ENCODE measurements at regions not wholly inside any gene's neighbourhood (a gene's known extent, or its start where the extent isn't known, plus 50 kb on each side); places are given as distances from the start of the nearest gene placed in this dataset.

- TF ChIP-seq ZFP3 (CRISPR knock-in tag; IDR thresholded peaks at IDR 0.05) (no peak), ZFP30 (CRISPR knock-in tag; IDR thresholded peaks at IDR 0.05) (no peak), RARB (CRISPR knock-in tag; IDR thresholded peaks at IDR 0.05) (no peak), PATZ1 (CRISPR knock-in tag; IDR thresholded peaks at IDR 0.05; ENCODE audit: borderline replicate concordance) (no peak), ZNF70 (CRISPR knock-in tag; IDR thresholded peaks at IDR 0.05) (no peak), PPARA (CRISPR knock-in tag; IDR thresholded peaks at IDR 0.05; ENCODE audit: borderline replicate concordance) (no peak), ARNTL (CRISPR knock-in tag; IDR thresholded peaks at IDR 0.05; ENCODE audit: borderline replicate concordance, low read depth) (no peak), ZNF8 (CRISPR knock-in tag; IDR thresholded peaks at IDR 0.05) (no peak)
- TF ChIP-seq, protein P1, sequence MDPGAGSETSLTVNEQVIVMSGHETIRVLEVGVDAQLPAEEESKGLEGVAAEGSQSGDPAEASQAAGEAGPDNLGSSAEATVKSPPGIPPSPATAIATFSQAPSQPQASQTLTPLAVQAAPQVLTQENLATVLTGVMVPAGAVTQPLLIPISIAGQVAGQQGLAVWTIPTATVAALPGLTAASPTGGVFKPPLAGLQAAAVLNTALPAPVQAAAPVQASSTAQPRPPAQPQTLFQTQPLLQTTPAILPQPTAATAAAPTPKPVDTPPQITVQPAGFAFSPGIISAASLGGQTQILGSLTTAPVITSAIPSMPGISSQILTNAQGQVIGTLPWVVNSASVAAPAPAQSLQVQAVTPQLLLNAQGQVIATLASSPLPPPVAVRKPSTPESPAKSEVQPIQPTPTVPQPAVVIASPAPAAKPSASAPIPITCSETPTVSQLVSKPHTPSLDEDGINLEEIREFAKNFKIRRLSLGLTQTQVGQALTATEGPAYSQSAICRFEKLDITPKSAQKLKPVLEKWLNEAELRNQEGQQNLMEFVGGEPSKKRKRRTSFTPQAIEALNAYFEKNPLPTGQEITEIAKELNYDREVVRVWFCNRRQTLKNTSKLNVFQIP (CRISPR knock-in tag; IDR thresholded peaks at IDR 0.05; ENCODE audit: borderline replicate concordance, low read depth) = no peak
- TF ChIP-seq, protein P2, sequence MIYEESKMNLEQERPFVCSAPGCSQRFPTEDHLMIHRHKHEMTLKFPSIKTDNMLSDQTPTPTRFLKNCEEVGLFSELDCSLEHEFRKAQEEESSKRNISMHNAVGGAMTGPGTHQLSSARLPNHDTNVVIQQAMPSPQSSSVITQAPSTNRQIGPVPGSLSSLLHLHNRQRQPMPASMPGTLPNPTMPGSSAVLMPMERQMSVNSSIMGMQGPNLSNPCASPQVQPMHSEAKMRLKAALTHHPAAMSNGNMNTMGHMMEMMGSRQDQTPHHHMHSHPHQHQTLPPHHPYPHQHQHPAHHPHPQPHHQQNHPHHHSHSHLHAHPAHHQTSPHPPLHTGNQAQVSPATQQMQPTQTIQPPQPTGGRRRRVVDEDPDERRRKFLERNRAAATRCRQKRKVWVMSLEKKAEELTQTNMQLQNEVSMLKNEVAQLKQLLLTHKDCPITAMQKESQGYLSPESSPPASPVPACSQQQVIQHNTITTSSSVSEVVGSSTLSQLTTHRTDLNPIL (CRISPR knock-in tag; IDR thresholded peaks at IDR 0.05; ENCODE audit: low read depth) = no peak
- TF ChIP-seq, protein P3, sequence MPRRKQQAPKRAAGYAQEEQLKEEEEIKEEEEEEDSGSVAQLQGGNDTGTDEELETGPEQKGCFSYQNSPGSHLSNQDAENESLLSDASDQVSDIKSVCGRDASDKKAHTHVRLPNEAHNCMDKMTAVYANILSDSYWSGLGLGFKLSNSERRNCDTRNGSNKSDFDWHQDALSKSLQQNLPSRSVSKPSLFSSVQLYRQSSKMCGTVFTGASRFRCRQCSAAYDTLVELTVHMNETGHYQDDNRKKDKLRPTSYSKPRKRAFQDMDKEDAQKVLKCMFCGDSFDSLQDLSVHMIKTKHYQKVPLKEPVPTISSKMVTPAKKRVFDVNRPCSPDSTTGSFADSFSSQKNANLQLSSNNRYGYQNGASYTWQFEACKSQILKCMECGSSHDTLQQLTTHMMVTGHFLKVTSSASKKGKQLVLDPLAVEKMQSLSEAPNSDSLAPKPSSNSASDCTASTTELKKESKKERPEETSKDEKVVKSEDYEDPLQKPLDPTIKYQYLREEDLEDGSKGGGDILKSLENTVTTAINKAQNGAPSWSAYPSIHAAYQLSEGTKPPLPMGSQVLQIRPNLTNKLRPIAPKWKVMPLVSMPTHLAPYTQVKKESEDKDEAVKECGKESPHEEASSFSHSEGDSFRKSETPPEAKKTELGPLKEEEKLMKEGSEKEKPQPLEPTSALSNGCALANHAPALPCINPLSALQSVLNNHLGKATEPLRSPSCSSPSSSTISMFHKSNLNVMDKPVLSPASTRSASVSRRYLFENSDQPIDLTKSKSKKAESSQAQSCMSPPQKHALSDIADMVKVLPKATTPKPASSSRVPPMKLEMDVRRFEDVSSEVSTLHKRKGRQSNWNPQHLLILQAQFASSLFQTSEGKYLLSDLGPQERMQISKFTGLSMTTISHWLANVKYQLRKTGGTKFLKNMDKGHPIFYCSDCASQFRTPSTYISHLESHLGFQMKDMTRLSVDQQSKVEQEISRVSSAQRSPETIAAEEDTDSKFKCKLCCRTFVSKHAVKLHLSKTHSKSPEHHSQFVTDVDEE (CRISPR knock-in tag; IDR thresholded peaks at IDR 0.05) = no peak
- TF ChIP-seq, protein P4, sequence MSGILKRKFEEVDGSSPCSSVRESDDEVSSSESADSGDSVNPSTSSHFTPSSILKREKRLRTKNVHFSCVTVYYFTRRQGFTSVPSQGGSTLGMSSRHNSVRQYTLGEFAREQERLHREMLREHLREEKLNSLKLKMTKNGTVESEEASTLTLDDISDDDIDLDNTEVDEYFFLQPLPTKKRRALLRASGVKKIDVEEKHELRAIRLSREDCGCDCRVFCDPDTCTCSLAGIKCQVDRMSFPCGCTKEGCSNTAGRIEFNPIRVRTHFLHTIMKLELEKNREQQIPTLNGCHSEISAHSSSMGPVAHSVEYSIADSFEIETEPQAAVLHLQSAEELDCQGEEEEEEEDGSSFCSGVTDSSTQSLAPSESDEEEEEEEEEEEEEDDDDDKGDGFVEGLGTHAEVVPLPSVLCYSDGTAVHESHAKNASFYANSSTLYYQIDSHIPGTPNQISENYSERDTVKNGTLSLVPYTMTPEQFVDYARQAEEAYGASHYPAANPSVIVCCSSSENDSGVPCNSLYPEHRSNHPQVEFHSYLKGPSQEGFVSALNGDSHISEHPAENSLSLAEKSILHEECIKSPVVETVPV (CRISPR knock-in tag; IDR thresholded peaks at IDR 0.05) = no peak
Observed at GRCh38 chr12:97194546-97194945, 268.1 kb upstream of the RMST start.

All from SK-N-SH treated with all-trans-retinoic acid at 6 μM for 48 hours (cell line).